ENCODE measurements at regions not wholly inside any gene's neighbourhood (a gene's known extent, or its start where the extent isn't known, plus 50 kb on each side); places are given as distances from the start of the nearest gene placed in this dataset.
A peak's percentile ranks its signal among the peaks of the same experiment; 100 is the strongest.

DNA sequence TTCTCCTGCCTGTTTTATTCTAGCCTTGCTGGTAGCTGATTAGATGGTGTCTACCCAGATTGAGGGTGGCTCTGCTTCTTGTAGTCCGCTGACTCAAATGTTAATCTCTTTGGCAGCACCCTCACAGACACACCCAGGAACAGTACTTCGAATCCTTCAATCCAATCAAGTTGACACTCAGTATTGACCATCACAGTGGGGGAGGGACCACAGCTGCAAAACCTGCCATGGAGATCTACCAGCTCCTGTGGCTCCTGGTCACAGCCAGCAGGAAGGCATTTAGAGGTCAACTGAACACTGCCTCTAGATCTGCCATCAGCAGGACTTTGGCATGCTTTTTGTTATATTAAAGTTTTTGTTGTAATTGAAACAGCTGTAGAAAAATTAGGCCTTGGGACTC lies 146.9 kb downstream of the RWDD3 start:
- Mint-ChIP-seq H3K4me3 (no peak overlapping the region), H3K27me3 (ENCODE audit: low read depth in 2 of 2) (no peaks in the 10 kb centered on the region), H3K27ac (no peak overlapping the region), H3K4me1 (no peaks in the 10 kb centered on the region), H3K9me3 (peaks cover 3 to 7% of the 10 kb centered on the region in 2 donors), H3K36me3 (no peaks in the 10 kb centered on the region)
- DNase-seq (no peak), ATAC-seq (no peak)
- 91% methylated on average over 2 of the region's 2 CpGs for WGBS (ENCODE audit: insufficient coverage)
- no peak overlapping the region for H3K27ac ChIP-seq (ENCODE audit: low read length)
- intact Hi-C loops (cut with micrococcal nuclease), result no loop called here
- no peaks in the 10 kb centered on the region for H3K36me3 ChIP-seq (ENCODE audit: control insufficient read depth, insufficient read depth, low read length)
- H3K9me3 ChIP-seq (ENCODE audit: control insufficient read depth, insufficient read depth, low read length), result no peaks in the 10 kb centered on the region
- no peak overlapping the region for H3K4me3 ChIP-seq (ENCODE audit: low read length)
- TF ChIP-seq, protein P1, sequence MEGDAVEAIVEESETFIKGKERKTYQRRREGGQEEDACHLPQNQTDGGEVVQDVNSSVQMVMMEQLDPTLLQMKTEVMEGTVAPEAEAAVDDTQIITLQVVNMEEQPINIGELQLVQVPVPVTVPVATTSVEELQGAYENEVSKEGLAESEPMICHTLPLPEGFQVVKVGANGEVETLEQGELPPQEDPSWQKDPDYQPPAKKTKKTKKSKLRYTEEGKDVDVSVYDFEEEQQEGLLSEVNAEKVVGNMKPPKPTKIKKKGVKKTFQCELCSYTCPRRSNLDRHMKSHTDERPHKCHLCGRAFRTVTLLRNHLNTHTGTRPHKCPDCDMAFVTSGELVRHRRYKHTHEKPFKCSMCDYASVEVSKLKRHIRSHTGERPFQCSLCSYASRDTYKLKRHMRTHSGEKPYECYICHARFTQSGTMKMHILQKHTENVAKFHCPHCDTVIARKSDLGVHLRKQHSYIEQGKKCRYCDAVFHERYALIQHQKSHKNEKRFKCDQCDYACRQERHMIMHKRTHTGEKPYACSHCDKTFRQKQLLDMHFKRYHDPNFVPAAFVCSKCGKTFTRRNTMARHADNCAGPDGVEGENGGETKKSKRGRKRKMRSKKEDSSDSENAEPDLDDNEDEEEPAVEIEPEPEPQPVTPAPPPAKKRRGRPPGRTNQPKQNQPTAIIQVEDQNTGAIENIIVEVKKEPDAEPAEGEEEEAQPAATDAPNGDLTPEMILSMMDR (IDR thresholded peaks at IDR 0.05), result no peak
- no peaks in the 10 kb centered on the region for H3K4me1 ChIP-seq (ENCODE audit: control insufficient read depth, insufficient read depth, low read length)
- H3K27me3 ChIP-seq (ENCODE audit: control insufficient read depth, insufficient read depth, low read length), result no peaks in the 10 kb centered on the region

DNA sequence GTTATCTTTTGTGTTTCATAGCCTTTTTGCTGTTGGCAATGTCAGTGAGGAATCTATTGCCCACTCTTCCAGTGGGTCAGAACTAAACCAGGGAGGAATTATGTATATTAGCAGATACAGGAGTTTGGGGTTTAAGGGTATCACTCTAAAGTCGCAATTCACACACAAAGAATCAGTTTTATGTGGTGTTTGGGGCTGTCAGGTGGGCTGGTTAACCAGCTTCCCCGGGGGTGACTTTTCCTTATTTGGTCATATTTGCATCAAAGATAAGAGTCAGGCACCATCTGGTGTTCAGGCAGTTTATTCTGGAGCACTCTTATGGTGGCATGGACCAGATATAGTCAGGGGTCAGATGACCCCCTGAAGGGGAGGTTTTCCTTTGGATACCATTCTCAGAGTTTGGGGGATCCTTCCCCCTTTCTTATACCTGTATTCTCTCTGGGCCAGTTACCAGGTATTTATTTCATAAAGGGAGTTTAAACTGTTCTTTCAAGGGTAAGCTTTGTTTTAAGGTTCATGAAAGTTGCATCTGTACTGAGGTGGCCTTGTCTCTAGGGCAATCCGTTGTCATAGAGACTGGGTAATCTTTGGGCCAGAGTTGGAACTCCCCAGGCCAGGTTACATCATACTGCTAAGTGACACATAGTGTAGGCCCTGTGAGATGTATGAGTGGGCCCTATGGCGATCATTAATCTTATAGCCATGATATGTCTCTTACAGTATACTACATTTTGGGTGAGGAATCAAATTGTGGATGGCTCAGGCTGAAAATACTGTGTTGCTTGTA lies 148.2 kb downstream of the RWDD3 start:
- Histone ChIP-seq H3K9me3 (ENCODE audit: control insufficient read depth, insufficient read depth, low read length) (no peaks in the 10 kb centered on the region), H3K36me3 (ENCODE audit: control insufficient read depth, insufficient read depth, low read length) (no peaks in the 10 kb centered on the region), H3K27ac (ENCODE audit: low read length) (no peak overlapping the region), H3K4me1 (ENCODE audit: control insufficient read depth, insufficient read depth, low read length) (no peaks in the 10 kb centered on the region), H3K4me3 (ENCODE audit: low read length) (no peak overlapping the region), H3K27me3 (ENCODE audit: control insufficient read depth, insufficient read depth, low read length) (no peaks in the 10 kb centered on the region)
- 61% methylated on average over 3 of the region's 4 CpGs for whole genome bisulfite sequencing (ENCODE audit: insufficient coverage)
- peaks cover 3 to 7% of the 10 kb centered on the region in 2 donors for H3K9me3 Mint-ChIP-seq
- DNase-seq, result no peak
- no peak for ATAC-seq
- no peak overlapping the region for H3K4me3 Mint-ChIP-seq
- no peak overlapping the region for H3K27ac Mint-ChIP-seq
- intact Hi-C loops (cut with micrococcal nuclease), result no loop called here
- no peaks in the 10 kb centered on the region for H3K36me3 Mint-ChIP-seq
- TF ChIP-seq, protein P1 (IDR thresholded peaks at IDR 0.05), result no peak
- no peaks in the 10 kb centered on the region for H3K4me1 Mint-ChIP-seq
- H3K27me3 Mint-ChIP-seq (ENCODE audit: low read depth in 2 of 2), result no peaks in the 10 kb centered on the region

DNA sequence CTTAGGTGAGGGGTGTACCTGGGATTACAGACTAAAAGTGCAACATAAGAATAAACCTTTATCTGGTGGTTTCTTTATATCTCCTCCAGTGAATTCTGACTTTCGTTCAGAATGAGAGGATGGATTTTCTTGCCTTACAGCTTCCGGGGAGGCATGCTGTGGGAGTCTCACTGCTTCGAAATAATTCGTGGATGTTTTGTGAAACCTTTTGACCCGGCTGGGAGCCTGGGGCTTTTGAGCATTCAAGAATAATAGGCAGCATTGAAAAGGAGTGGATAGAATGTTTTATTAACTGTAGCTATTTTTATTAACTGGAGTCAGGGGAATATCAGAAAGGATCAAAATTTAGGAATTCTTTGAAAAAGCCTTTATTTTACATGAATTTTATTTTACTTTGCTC lies 149.1 kb downstream of the RWDD3 start:
- Histone ChIP-seq H3K9me3 (ENCODE audit: control insufficient read depth, insufficient read depth, low read length) (no peaks in the 10 kb centered on the region), H3K4me1 (ENCODE audit: control insufficient read depth, insufficient read depth, low read length) (no peaks in the 10 kb centered on the region), H3K27me3 (ENCODE audit: control insufficient read depth, insufficient read depth, low read length) (no peaks in the 10 kb centered on the region), H3K4me3 (ENCODE audit: low read length) (no peak overlapping the region), H3K27ac (ENCODE audit: low read length) (no peak overlapping the region), H3K36me3 (ENCODE audit: control insufficient read depth, insufficient read depth, low read length) (no peaks in the 10 kb centered on the region)
- TF ChIP-seq, protein P1 (IDR thresholded peaks at IDR 0.05), result no peak
- 73% methylated on average over 5 of the region's 5 CpGs for WGBS (ENCODE audit: insufficient coverage)
- H3K27ac Mint-ChIP-seq, result no peak overlapping the region
- intact Hi-C loops (cut with micrococcal nuclease), result no loop called here
- no peak overlapping the region for H3K4me3 Mint-ChIP-seq
- no peak for ATAC-seq
- no peaks in the 10 kb centered on the region for H3K36me3 Mint-ChIP-seq
- no peaks in the 10 kb centered on the region for H3K4me1 Mint-ChIP-seq
- H3K27me3 Mint-ChIP-seq (ENCODE audit: low read depth in 2 of 2), result no peaks in the 10 kb centered on the region
- DNase-seq, result no peak
- H3K9me3 Mint-ChIP-seq, result peaks cover 3 to 12% of the 10 kb centered on the region in 2 donors

DNA sequence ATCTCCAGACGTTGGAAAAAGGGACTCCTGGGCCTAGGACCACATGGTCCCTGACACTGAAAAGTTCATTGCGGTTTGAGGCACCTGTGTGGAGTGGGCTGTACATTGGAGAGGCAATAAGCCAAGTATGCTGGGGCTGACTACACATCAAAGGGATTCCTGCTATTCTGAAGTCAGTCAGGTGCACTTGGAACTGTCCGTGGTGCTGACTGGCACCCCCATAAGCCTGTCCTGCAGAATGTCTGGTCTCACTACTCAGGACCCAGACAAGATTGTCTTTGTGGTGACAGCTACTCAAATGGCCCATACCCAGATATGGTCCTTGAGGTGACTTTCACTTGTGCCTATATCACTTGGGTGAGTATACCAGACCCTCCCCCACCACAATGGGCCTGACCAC lies 150.6 kb downstream of the RWDD3 start:
- Histone ChIP-seq H3K27me3 (ENCODE audit: control insufficient read depth, insufficient read depth, low read length) (no peaks in the 10 kb centered on the region), H3K4me3 (ENCODE audit: low read length) (no peak overlapping the region), H3K27ac (ENCODE audit: low read length) (no peak overlapping the region), H3K9me3 (ENCODE audit: control insufficient read depth, insufficient read depth, low read length) (no peaks in the 10 kb centered on the region), H3K36me3 (ENCODE audit: control insufficient read depth, insufficient read depth, low read length) (no peaks in the 10 kb centered on the region), H3K4me1 (ENCODE audit: control insufficient read depth, insufficient read depth, low read length) (no peaks in the 10 kb centered on the region)
- TF ChIP-seq, protein P1 (IDR thresholded peaks at IDR 0.05), result no peak
- Mint-ChIP-seq H3K9me3 (peaks cover 6 to 14% of the 10 kb centered on the region in 2 donors), H3K27ac (no peak overlapping the region), H3K4me1 (no peaks in the 10 kb centered on the region), H3K4me3 (no peak overlapping the region), H3K27me3 (ENCODE audit: low read depth in 2 of 2) (no peaks in the 10 kb centered on the region), H3K36me3 (no peaks in the 10 kb centered on the region)
- intact Hi-C loops (cut with micrococcal nuclease), result no loop called here
- WGBS (ENCODE audit: insufficient coverage), result 27% methylated on average over 3 of the region's 3 CpGs
- ATAC-seq (no peak), DNase-seq (peak in 1 of 2 donors; percentile 3)
